Activated naive CD8-positive, alpha-beta T cell treated with anti-CD3 and anti-CD28 coated beads, Interleukin-2, amount 10 ng/mL, durations not matched to agents 7 days and 5 days (primary cell): ENCODE measurements at regions not wholly inside any gene's neighbourhood (a gene's known extent, or its start where the extent isn't known, plus 50 kb on each side); places are given as distances from the start of the nearest gene placed in this dataset.

Experiments
- ATAC-seq: fragments of 150-1000 bp; cut with Tn5 transposase; one replicate; pipeline ENCODE4 v1.10.0; 2021; ENCODE audit warnings: low read depth, moderate library complexity
- POLR2A ChIA-PET: fragments of 350-600 bp; sonication (Branson Sonifier 250); formaldehyde crosslinking; loops from one replicate; lab custom pipeline; 2021; ENCODE audit warnings: antibody characterized with exemption; lab: Charles Lee
- DNase-seq: peaks from one replicate; pipeline ENCODE4 v3.0.0; 2021
- H3K27ac Mint-ChIP-seq: one replicate; pipeline ENCODE4 v1.8.0; 2022; ENCODE audit warnings: mild to moderate bottlenecking, mixed read lengths
- H3K27me3 Mint-ChIP-seq: one replicate; pipeline ENCODE4 v1.8.0; 2022; ENCODE audit warnings: mild to moderate bottlenecking, moderate library complexity, mixed read lengths
- H3K36me3 Mint-ChIP-seq: one replicate; pipeline ENCODE4 v1.8.0; 2021; ENCODE audit warnings: mild to moderate bottlenecking, mixed read lengths
- H3K4me1 Mint-ChIP-seq: one replicate; pipeline ENCODE4 v1.8.0; 2021; ENCODE audit warnings: mixed read lengths
- H3K4me3 Mint-ChIP-seq: one replicate; pipeline ENCODE4 v1.8.0; 2022; ENCODE audit warnings: mild to moderate bottlenecking, moderate library complexity, mixed read lengths
- H3K9me3 Mint-ChIP-seq: one replicate; pipeline ENCODE4 v1.8.0; 2021; ENCODE audit warnings: mixed read lengths

DNA sequence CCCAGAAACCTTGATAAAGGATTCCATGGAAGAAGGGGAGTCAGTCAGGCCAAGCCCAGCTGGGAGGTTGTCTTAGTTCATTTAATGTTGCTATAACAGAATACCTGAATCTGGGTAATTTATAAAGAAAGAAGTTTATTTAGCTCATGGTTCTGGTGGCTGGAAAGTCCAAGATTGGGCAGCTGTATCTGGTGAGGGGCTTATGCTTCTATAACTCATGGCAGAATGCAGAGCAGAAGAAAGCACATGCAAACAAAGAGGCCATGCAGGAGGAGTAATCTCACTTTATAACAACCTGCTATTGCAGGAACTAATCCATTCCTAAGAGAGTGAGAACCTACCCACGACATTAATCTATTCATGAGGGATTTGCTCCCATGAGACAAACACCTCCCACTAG, 54.2 kb upstream of the ANKRD1 start:
- no peaks in the 10 kb centered on the region for H3K4me1 Mint-ChIP-seq
- no peak overlapping the region for H3K27ac Mint-ChIP-seq
- H3K36me3 Mint-ChIP-seq: peaks cover 3% of the 10 kb centered on the region
- H3K4me3 Mint-ChIP-seq: no peak overlapping the region
- ATAC-seq (no peak), DNase-seq (no peak)
- H3K27me3 Mint-ChIP-seq: peaks cover 10% of the 10 kb centered on the region
- POLR2A ChIA-PET: no interaction called here
- peaks cover 7% of the 10 kb centered on the region for H3K9me3 Mint-ChIP-seq

DNA sequence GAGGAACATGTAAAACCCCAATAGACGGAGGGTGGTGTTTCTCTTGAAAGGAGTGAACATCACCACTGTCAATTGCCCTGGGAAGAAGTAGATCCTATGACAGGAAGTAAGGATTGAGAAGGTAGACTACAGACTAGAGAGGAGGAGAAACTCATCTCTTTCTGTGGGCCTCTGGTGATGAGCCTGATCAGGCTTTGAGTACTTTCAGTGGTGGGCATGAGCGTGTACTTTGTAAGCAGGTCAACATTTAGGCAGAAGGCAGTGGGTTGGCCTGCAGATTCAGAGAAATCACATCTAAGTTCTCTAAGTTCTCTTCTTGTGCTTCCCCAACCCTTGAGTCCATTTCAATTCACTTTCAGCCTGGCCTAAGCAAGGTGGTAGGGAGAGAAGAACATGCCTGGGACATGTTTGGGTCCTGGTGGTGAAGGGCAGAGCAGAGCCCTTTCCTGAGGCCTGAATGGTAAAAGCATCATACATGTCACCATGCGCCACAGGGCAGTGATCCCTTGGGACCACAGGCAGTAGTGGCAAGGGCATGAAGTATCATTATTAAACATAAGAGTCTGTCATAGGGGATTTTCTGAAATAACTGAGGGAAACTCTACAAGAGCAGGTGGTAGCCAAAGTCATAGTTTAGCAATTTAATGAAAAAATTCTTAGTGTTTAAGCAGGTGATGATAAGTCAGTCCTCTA, 56.4 kb upstream of the ANKRD1 start:
- H3K27ac Mint-ChIP-seq: peak overlapping the region; percentile 28

DNA sequence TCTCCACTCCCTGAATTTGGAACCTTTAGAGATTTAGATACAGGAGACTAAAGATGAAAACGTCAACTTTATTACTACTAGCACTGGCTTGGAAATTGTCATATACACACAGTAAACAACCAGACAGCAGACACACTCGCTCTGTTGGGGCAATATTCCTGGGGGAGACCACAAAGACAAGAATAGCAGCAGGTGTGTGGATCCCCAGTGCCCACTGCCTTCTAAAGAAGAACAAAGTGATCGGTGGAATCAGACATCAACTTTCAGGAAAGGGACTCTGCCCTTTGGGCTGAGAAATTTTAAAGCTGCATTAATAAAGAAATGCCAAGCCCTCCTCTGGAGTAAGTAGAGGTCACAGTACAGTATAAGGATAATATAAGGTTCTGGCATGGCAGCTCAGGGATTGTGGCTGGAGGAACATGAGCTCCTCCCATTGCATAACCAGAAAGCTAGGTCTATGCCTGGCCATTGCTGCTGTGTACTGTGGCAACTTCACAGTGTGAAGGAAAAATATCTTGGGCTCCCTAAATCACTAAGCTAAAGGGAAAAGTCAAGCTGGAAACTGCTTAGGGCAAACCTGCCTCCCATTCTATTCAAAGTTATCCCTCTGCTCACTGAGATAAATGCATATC, 57.1 kb upstream of the ANKRD1 start:
- Mint-ChIP-seq H3K9me3 (peaks cover 7% of the 10 kb centered on the region), H3K36me3 (peaks cover 3% of the 10 kb centered on the region), H3K4me3 (no peak overlapping the region), H3K27me3 (peaks cover 15% of the 10 kb centered on the region), H3K4me1 (no peaks in the 10 kb centered on the region), H3K27ac (no peak overlapping the region)
- no peak for DNase-seq
- POLR2A ChIA-PET: no interaction called here
- ATAC-seq: no peak

More for the DNA sequence above, 56.4 kb upstream of the ANKRD1 start:
- Mint-ChIP-seq H3K9me3 (peaks cover 7% of the 10 kb centered on the region), H3K4me3 (no peak overlapping the region), H3K27me3 (peaks cover 11% of the 10 kb centered on the region), H3K36me3 (peaks cover 3% of the 10 kb centered on the region), H3K4me1 (no peaks in the 10 kb centered on the region)
- DNase-seq (no peak), ATAC-seq (no peak)
- POLR2A ChIA-PET: no interaction called here

GRCh38 chr10:90982406-90983008, 61.6 kb upstream of the ANKRD1 start:
- Mint-ChIP-seq H3K27ac (no peak overlapping the region), H3K4me3 (no peak overlapping the region), H3K36me3 (no peaks in the 10 kb centered on the region), H3K4me1 (no peaks in the 10 kb centered on the region), H3K27me3 (peaks cover 5% of the 10 kb centered on the region), H3K9me3 (no peaks in the 10 kb centered on the region)
- ATAC-seq: no peak
- no peak for DNase-seq
- POLR2A ChIA-PET: no interaction called here

- ATAC-seq: no peak
- Mint-ChIP-seq H3K27ac (no peak overlapping the region), H3K27me3 (peaks cover 5% of the 10 kb centered on the region), H3K4me3 (no peak overlapping the region), H3K36me3 (no peaks in the 10 kb centered on the region), H3K9me3 (no peaks in the 10 kb centered on the region), H3K4me1 (no peaks in the 10 kb centered on the region)
- no peak for DNase-seq
- POLR2A ChIA-PET: no interaction called here
These were observed 63.1 kb upstream of the ANKRD1 start for GRCh38 chr10:90983914-90984549.

DNA sequence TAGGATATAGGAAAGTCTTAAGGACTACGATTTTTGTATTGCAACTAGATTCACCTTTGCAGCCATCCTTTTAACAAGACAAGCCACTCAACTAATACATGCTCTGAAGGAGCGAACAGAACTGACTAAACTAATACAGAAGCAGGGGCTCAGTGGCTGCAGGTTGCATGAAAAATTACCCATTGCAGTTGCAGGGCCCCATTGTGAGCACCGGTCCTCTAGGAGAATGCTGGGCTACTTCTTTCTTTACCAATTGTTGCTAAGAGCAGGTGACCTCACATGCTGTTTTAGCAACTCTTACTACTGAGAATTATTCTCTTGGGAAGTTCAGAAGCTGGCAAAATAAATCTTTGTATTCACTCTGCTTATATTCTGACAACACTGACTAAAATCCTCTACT, 64.0 kb upstream of the ANKRD1 start:
- Mint-ChIP-seq H3K27ac (no peak overlapping the region), H3K4me3 (no peak overlapping the region), H3K27me3 (peaks cover 5% of the 10 kb centered on the region), H3K4me1 (no peaks in the 10 kb centered on the region), H3K36me3 (no peaks in the 10 kb centered on the region), H3K9me3 (no peaks in the 10 kb centered on the region)
- ATAC-seq (no peak), DNase-seq (no peak)
- POLR2A ChIA-PET: no interaction called here

- H3K9me3 Mint-ChIP-seq: no peaks in the 10 kb centered on the region
These were observed 64.5 kb upstream of the ANKRD1 start for GRCh38 chr10:90985321-90985933.

GRCh38 chr10:90986136-90986760, 65.4 kb upstream of the ANKRD1 start:
- POLR2A ChIA-PET: no interaction called here
- ATAC-seq: no peak
- no peak for DNase-seq
- Mint-ChIP-seq H3K9me3 (no peaks in the 10 kb centered on the region), H3K4me3 (no peak overlapping the region), H3K4me1 (no peaks in the 10 kb centered on the region), H3K36me3 (no peaks in the 10 kb centered on the region), H3K27me3 (peaks cover 3% of the 10 kb centered on the region), H3K27ac (no peak overlapping the region)

More at GRCh38 chr10:90985321-90985933, 64.5 kb upstream of the ANKRD1 start:
- no peak for DNase-seq
- H3K27me3 Mint-ChIP-seq: peaks cover 5% of the 10 kb centered on the region
- POLR2A ChIA-PET: no interaction called here
- no peak overlapping the region for H3K27ac Mint-ChIP-seq
- no peaks in the 10 kb centered on the region for H3K36me3 Mint-ChIP-seq
- ATAC-seq: no peak
- no peak overlapping the region for H3K4me3 Mint-ChIP-seq
- H3K4me1 Mint-ChIP-seq: no peaks in the 10 kb centered on the region

GRCh38 chr10:90986870-90987269, 66.0 kb upstream of the ANKRD1 start:
- Mint-ChIP-seq H3K27me3 (peaks cover 3% of the 10 kb centered on the region), H3K27ac (no peak overlapping the region), H3K4me1 (no peaks in the 10 kb centered on the region), H3K9me3 (no peaks in the 10 kb centered on the region), H3K36me3 (no peaks in the 10 kb centered on the region), H3K4me3 (no peak overlapping the region)
- POLR2A ChIA-PET: no interaction called here
- ATAC-seq (no peak), DNase-seq (no peak)

- no peaks in the 10 kb centered on the region for H3K4me1 Mint-ChIP-seq
- no peak for ATAC-seq
- POLR2A ChIA-PET: no interaction called here
- no peak for DNase-seq
- H3K27me3 Mint-ChIP-seq: peaks cover 3% of the 10 kb centered on the region
- H3K27ac Mint-ChIP-seq: no peak overlapping the region
- no peaks in the 10 kb centered on the region for H3K36me3 Mint-ChIP-seq
- no peak overlapping the region for H3K4me3 Mint-ChIP-seq
- H3K9me3 Mint-ChIP-seq: no peaks in the 10 kb centered on the region
These were observed 66.5 kb upstream of the ANKRD1 start for GRCh38 chr10:90987383-90987782.

DNA sequence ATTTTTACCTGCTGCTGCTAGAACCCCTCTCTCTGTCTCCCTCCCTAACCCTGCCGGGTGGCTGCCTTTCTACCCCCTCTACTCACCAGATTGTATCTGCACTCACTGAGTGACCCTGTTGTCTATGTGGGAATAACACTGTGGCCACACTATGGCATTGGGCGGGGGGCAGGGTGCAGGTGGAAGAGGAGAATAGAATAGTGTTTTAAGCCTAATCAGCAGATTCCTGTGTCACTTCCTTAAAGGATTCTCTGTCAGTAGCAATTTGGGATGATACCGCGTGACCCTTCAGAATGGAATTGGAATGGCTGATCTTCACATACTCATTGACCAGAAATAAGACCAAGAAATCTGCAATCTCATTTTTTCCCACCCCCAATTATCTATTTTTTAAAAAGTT, 67.1 kb upstream of the ANKRD1 start:
- no peaks in the 10 kb centered on the region for H3K36me3 Mint-ChIP-seq
- H3K4me3 Mint-ChIP-seq: no peak overlapping the region
- POLR2A ChIA-PET: no interaction called here
- DNase-seq (no peak), ATAC-seq (no peak)
- H3K9me3 Mint-ChIP-seq: no peaks in the 10 kb centered on the region
- H3K27ac Mint-ChIP-seq: no peak overlapping the region
- H3K4me1 Mint-ChIP-seq: no peaks in the 10 kb centered on the region
- H3K27me3 Mint-ChIP-seq: no peaks in the 10 kb centered on the region

GRCh38 chr10:90988802-90989201, 67.9 kb upstream of the ANKRD1 start:
- H3K36me3 Mint-ChIP-seq: no peaks in the 10 kb centered on the region
- POLR2A ChIA-PET: no interaction called here
- no peaks in the 10 kb centered on the region for H3K4me1 Mint-ChIP-seq
- no peak for DNase-seq
- no peak overlapping the region for H3K27ac Mint-ChIP-seq
- H3K27me3 Mint-ChIP-seq: peaks cover 1% of the 10 kb centered on the region
- H3K4me3 Mint-ChIP-seq: no peak overlapping the region
- no peak for ATAC-seq
- H3K9me3 Mint-ChIP-seq: no peaks in the 10 kb centered on the region

DNA sequence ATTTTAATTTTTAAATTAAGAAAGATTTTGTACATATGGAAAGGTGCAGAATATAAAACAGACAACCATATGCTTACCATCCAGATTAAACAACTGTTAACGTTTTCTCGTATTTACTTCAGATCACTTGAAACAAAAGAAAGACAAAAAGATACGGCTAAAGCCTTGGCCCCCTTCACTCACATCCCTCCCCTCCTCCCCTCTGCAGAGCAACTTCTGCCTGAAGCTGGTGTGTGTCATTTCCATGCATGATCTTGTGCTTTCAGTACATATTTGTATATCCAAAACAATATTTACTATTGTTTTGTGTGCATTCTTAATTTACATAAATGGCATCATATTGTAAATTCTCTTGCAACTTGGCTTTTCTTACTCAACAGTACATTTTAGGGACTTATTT, 68.5 kb upstream of the ANKRD1 start:
- POLR2A ChIA-PET: no interaction called here
- peaks cover 5% of the 10 kb centered on the region for H3K27me3 Mint-ChIP-seq
- no peak for ATAC-seq
- H3K27ac Mint-ChIP-seq: no peak overlapping the region
- H3K4me3 Mint-ChIP-seq: no peak overlapping the region
- H3K36me3 Mint-ChIP-seq: no peaks in the 10 kb centered on the region
- H3K4me1 Mint-ChIP-seq: no peaks in the 10 kb centered on the region
- no peaks in the 10 kb centered on the region for H3K9me3 Mint-ChIP-seq
- DNase-seq: no peak
